Neural cell (in vitro differentiated cells): ENCODE measurements at regions not wholly inside any gene's neighbourhood (a gene's known extent, or its start where the extent isn't known, plus 50 kb on each side); places are given as distances from the start of the nearest gene placed in this dataset.

ENCODE experiments used
- H2AFZ ChIP-seq: fragments of 200-600, 300-800 bp; sonication (generic), shearing (Covaris generic); 2 replicates; pipeline ENCODE4 v1.6.0; 2014; ENCODE audit warnings: low read depth, mild to moderate bottlenecking, antibody characterized with exemption, low read length, moderate library complexity
- H3F3A ChIP-seq: fragments of 200-600 bp; shearing (Covaris generic); 2 replicates; pipeline ENCODE4 v1.6.1; 2016; ENCODE audit warnings: mild to moderate bottlenecking, moderate library complexity, mixed read lengths, antibody characterized with exemption, low read length; ENCODE audit not compliant: insufficient read depth, poor library complexity, severe bottlenecking
- H3K27ac ChIP-seq: fragments of 200-600, 300-800 bp; sonication (generic), shearing (Covaris generic); 2 replicates; pipeline ENCODE4 v1.5.1; 2014; ENCODE audit warnings: mild to moderate bottlenecking, low read length, moderate library complexity
- H3K27me3 ChIP-seq: fragments of 300-800, 200-600 bp; sonication (generic), shearing (Covaris generic); 2 replicates; pipeline ENCODE4 v1.6.0; 2014; ENCODE audit warnings: mild to moderate bottlenecking, low read depth, low read length, moderate library complexity; ENCODE audit not compliant: insufficient read depth
- H3K36me3 ChIP-seq: fragments of 300-800, 200-600 bp; sonication (generic), shearing (Covaris generic); 2 replicates; pipeline ENCODE4 v1.5.1; 2014; ENCODE audit warnings: mild to moderate bottlenecking, antibody characterized with exemption, low read length, moderate library complexity; ENCODE audit not compliant: insufficient read depth
- H3K4me2 ChIP-seq: fragments of 300-800, 200-600 bp; sonication (generic), shearing (Covaris generic); 2 replicates; pipeline ENCODE4 v1.6.0; 2014; ENCODE audit warnings: mild to moderate bottlenecking, low read length
- H3K4me3 ChIP-seq: fragments of 300-800, 200-600 bp; sonication (generic), shearing (Covaris generic); 2 replicates; pipeline ENCODE4 v1.5.1; 2014; ENCODE audit warnings: mild to moderate bottlenecking, low read length, moderate library complexity
- H3K79me2 ChIP-seq: fragments of 200-600 bp; shearing (Covaris generic); replicated peaks from 2 replicates; pipeline ENCODE4 v1.6.0; 2014; ENCODE audit warnings: mild to moderate bottlenecking, low read length, moderate library complexity; ENCODE audit not compliant: insufficient read depth
- H3K9ac ChIP-seq: fragments of 300-800, 200-600 bp; sonication (generic), shearing (Covaris generic); 2 replicates; pipeline ENCODE4 v1.6.1; 2016; ENCODE audit warnings: mild to moderate bottlenecking, low read length, mixed read lengths
- H3K9me2 ChIP-seq: fragments of 200-600 bp; shearing (Covaris generic); 2 replicates; pipeline ENCODE4 v1.6.1; 2016; ENCODE audit warnings: mild to moderate bottlenecking, low read length, mixed read lengths; ENCODE audit not compliant: insufficient read depth
- H3K9me3 ChIP-seq: fragments of 200-600, 300-800 bp; sonication (generic), shearing (Covaris generic); 2 replicates; pipeline ENCODE4 v1.6.1; 2016; ENCODE audit warnings: mild to moderate bottlenecking, mixed run types, low read length, moderate library complexity, mixed read lengths
- H4K20me1 ChIP-seq: fragments of 200-600 bp; shearing (Covaris generic); 2 replicates; pipeline ENCODE4 v1.6.1; 2016; ENCODE audit warnings: mild to moderate bottlenecking, mixed run types; ENCODE audit not compliant: insufficient read depth
- CTCF ChIP-seq: fragments of 450-650 bp; IDR thresholded peaks from 2 replicates; pipeline ENCODE4 v1.5.1; 2014; ENCODE audit warnings: antibody characterized with exemption, mild to moderate bottlenecking, moderate library complexity; ENCODE audit not compliant: poor library complexity, severe bottlenecking
- EP300 ChIP-seq: fragments of 450-650 bp; conservative IDR thresholded peaks from 2 replicates; pipeline ENCODE4 v1.6.1; 2014; ENCODE audit warnings: antibody characterized with exemption, mild to moderate bottlenecking, moderate library complexity; ENCODE audit not compliant: poor library complexity, severe bottlenecking
- EZH2 ChIP-seq: fragments of 200-600, 300-800 bp; shearing (Covaris generic), sonication (generic); IDR thresholded peaks from 2 replicates; pipeline ENCODE4 v1.6.1; 2014; ENCODE audit warnings: antibody characterized with exemption, low read length, borderline replicate concordance, mild to moderate bottlenecking; ENCODE audit not compliant: insufficient read depth, poor library complexity, severe bottlenecking
- MXI1 ChIP-seq: fragments of 450-650 bp; conservative IDR thresholded peaks from 2 replicates; pipeline ENCODE4 v1.6.1; 2014; ENCODE audit warnings: antibody characterized with exemption, mild to moderate bottlenecking; ENCODE audit not compliant: poor library complexity, severe bottlenecking
- POLR2AphosphoS5 ChIP-seq: IDR thresholded peaks from 2 replicates; pipeline ENCODE4 v1.6.1; 2012
- RAD21 ChIP-seq: fragments of 450-650 bp; conservative IDR thresholded peaks from 2 replicates; pipeline ENCODE4 v1.6.1; 2014; ENCODE audit warnings: antibody characterized with exemption, mild to moderate bottlenecking, moderate library complexity
- REST ChIP-seq: IDR thresholded peaks from 2 replicates; pipeline ENCODE4 v1.6.1; 2012; ENCODE audit warnings: borderline replicate concordance
- SMC3 ChIP-seq: fragments of 450-650 bp; conservative IDR thresholded peaks from 2 replicates; pipeline ENCODE4 v1.6.1; 2014; ENCODE audit warnings: antibody characterized with exemption, mild to moderate bottlenecking, moderate library complexity; ENCODE audit not compliant: poor library complexity
- TAF1 ChIP-seq: IDR thresholded peaks from 2 replicates; pipeline ENCODE4 v1.6.1; 2012; ENCODE audit warnings: low read depth

GRCh38 chr13:39858794-39859193 lies 203.3 kb downstream of the COG6 start:
- Histone ChIP-seq H2AFZ (no peak overlapping the region), H3F3A (no peaks in the 10 kb centered on the region), H3K4me3 (no peak overlapping the region), H3K79me2 (no peaks in the 10 kb centered on the region), H3K9me3 (no peaks in the 10 kb centered on the region), H4K20me1 (no peaks in the 10 kb centered on the region), H3K36me3 (no peaks in the 10 kb centered on the region), H3K27me3 (no peaks in the 10 kb centered on the region), H3K4me2 (no peak overlapping the region), H3K27ac (no peak overlapping the region), H3K9me2 (no peaks in the 10 kb centered on the region), H3K9ac (no peak overlapping the region)
- TF ChIP-seq CTCF (no peak), SMC3 (no peak), MXI1 (no peak), EZH2 (no peak), EP300 (no peak), TAF1 (no peak), POLR2AphosphoS5 (no peak), RAD21 (no peak), REST (no peak)

DNA sequence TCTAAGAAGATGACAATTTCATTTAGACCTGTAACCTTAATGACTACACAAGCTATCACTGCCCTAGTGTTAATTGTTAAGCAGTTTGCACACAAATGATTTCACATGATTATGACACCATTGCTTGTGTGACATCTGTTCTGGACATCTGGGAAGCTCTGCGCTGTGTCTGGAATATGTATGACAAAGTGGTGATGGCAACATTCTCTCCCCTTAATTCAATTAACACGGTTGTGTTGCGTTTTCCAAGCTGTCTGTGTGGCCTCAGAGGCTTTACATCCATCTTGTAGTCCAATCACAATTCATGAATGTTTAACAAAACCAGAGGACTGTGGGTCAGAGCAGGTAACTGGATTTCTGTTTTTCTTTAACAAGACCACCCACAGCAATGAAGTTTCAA lies 204.4 kb downstream of the COG6 start:
- no peaks in the 10 kb centered on the region for H3K79me2 ChIP-seq
- no peaks in the 10 kb centered on the region for H3F3A ChIP-seq
- H3K36me3 ChIP-seq = no peaks in the 10 kb centered on the region
- no peaks in the 10 kb centered on the region for H3K9me2 ChIP-seq
- no peak overlapping the region for H3K27ac ChIP-seq
- no peak overlapping the region for H3K4me2 ChIP-seq
- no peak for TF ChIP-seq REST
- TF ChIP-seq POLR2AphosphoS5 = no peak
- TF ChIP-seq MXI1 = no peak
- no peak for TF ChIP-seq TAF1
- TF ChIP-seq RAD21 = no peak
- TF ChIP-seq CTCF = no peak
- TF ChIP-seq EP300 = no peak
- TF ChIP-seq SMC3 = no peak
- no peak for TF ChIP-seq EZH2
- no peak overlapping the region for H2AFZ ChIP-seq
- H3K9me3 ChIP-seq = no peaks in the 10 kb centered on the region
- no peaks in the 10 kb centered on the region for H4K20me1 ChIP-seq
- no peaks in the 10 kb centered on the region for H3K27me3 ChIP-seq
- no peak overlapping the region for H3K4me3 ChIP-seq
- no peak overlapping the region for H3K9ac ChIP-seq
